RCC 7860 (cell line): ENCODE measurements at regions not wholly inside any gene's neighbourhood (a gene's known extent, or its start where the extent isn't known, plus 50 kb on each side); places are given as distances from the start of the nearest gene placed in this dataset.
"Not testable (repeated sequence)": the region's sequence is repeated elsewhere in the genome, so short reads cannot be mapped to it uniquely, and the experiment has no call there.

Experiments used
- DNase-seq: peaks from one replicate; pipeline ENCODE4 v3.0.0-alpha.2; 2015; ENCODE audit warnings: low spot score
- FAIRE-seq: peaks from 2 replicates; lab custom pipeline; 2012; peaks lifted over from hg19 to GRCh38; lab: Jason Lieb, UNC

DNA sequence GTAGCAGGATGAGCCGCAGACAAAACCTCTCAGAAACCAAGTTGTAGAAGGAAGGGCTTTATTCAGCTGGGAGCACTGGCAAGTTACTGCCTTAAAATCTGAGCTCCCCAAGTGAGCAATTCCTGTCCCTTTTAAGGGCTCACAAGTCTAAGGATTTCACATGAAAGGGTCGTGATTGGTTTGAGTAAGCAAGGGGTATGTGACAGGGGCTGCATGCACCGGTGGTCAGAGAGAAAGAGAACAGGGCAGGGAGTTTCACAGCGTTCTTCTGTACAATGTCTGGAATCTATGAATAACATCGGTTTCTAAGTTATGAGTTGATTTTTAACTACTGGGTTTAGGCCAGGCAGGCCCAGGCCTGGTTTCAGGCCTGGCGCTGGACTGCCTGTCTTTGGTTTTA, 660.3 kb upstream of the ATXN7L3B start:
- FAIRE-seq: not testable (repeated sequence)
- DNase-seq: peak; percentile 51

DNA sequence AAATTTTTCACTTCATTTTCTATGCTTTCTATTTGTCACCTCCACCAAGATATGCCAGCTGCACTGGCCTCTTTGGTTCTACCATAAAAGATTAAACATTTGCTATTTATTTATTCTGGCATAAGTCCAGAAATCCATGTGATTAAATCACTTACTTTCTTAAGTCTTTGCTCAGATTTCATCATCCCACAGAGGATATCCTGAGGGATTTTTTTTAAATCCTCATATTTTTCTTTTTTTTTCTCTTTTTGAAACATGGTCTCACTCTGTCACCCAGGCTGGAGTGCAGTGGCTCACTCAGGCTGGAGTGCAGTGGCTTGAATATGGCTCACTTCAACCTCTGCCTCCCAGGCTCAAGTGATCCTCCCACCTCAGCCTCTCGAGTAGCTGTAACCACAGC, 645.4 kb upstream of the ATXN7L3B start:
- DNase-seq (peak; percentile 5), FAIRE-seq (peak; percentile 62)

DNA sequence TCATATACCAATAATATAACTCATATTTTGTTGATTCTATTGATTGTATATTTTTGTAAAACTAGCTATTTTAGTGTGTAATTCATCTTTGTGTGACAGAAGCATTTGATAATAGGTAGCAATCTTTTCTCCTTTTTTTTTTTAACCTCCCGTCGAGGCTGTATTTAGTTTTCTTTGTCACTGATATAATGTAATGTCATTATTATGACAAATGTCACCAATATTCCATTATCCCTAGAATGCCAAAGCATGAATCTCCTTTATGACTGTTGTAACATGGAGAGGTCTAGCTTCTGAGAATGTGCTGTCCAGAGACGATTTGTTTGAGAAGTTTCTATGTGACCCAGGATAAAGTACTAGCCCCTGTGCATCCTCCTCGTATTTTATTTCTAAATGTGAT, 639.0 kb upstream of the ATXN7L3B start:
- DNase-seq: no peak
- no peak for FAIRE-seq

DNA sequence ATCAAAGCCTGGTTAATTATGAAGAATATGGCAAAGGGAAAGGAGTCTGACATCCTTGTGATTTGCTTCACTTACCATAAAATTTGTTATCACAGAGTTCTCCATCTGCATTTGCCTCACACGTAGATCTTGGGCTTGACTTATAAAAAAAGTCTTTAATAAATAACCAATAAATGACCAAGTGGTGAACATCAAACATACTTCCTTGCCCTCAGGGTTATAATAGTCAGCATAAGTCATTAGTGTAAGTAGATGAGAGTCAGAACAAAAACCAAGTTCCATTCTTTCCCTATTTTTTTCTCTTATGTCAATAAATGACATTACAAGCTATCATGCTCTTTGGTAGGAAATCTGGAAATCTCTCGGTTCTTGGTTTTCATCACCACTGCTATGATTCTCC, 635.4 kb upstream of the ATXN7L3B start:
- FAIRE-seq (peak; percentile 89), DNase-seq (peak; percentile 53)

DNA sequence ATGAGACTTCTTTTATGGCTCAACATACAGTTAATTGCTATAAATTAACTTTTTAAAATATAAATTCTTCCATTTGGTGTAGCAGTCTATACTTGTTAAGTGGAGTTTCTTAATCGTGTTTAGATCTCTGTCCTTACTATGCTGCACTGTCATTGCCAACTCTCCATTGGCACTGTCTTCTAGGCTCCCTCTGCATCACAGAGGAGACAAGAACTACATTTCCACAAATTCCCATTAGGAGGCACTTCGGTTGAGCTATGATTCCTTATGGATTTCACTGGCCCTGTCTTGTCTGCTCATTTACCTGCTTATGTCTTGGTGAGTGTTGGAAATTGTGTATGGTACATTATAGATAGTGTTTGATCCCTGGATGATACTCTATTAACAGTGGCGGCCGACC, 630.9 kb upstream of the ATXN7L3B start:
- no peak for FAIRE-seq
- no peak for DNase-seq

DNA sequence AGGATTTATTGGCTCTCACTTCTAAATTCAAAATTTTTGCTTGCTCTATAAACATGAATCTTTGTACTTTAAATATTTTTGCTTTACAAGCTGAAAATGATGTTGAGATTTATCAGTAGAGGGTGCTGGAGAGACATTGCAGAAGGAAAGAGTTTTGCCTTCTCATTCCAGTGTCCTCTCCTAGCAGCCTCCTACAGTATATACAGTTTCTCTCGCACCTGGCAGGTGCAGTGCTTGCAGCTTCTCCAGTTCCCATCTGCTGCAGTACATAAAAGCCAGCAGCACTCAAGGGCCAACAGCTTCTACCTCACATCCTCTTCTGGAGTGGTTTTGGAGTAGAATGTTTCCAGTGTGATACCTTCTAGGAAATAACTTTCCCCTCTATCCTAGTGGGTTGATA, 601.8 kb upstream of the ATXN7L3B start:
- DNase-seq: no peak

DNA sequence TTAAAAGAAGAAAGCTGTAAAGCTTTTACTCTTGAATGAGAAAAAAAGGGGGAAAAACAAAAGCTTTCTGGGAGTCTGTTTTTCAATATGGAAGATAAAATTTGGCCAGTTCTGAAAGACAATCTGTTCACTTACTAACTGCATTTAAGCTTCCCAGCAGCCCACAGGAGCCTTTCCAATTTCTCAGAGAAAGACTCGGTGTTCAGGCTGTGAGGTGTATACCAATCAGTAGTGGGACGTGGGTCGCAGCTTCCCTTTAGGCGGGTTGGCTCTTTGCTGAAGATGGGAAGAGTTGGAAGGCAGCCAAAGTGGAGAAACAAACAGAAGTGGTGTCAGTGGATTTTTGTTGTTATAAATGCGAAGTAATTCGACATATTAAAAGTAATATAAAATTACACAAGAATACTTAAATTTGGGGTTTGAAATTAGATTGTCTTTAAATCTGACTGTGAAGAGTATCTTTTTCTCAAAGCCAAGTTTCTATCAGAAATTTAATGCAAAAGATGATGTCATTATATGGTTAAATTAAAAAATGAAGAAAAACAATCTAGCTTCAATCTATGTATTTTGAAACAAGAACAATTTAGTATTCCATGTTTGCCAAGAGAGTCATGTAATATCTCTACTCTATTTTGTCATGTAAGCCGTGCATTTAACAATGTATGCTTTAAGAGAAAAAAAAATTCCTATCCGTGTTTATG, 590.2 kb upstream of the ATXN7L3B start:
- DNase-seq (no peak), FAIRE-seq (no peak)

More for the DNA sequence above, 601.8 kb upstream of the ATXN7L3B start:
- FAIRE-seq: no peak

DNA sequence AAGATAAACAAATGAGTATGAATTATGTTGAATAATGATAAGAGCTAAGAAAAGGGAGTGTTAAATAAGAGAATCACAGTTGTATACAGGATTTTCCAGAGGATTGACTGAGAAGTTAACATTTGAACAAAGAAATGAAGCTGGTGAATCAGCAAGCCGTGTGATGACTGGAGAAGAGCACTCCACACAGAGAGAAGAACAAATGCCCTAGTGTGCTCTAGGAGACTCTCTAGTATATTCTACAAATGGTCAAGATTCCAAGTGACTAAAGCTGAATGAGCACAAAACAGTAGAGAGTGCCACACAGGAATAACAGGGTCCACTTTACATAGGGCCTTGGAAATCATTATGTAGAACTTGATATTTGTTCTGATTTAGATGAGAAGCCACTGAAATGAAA, 587.1 kb upstream of the ATXN7L3B start:
- DNase-seq (no peak), FAIRE-seq (no peak)

DNA sequence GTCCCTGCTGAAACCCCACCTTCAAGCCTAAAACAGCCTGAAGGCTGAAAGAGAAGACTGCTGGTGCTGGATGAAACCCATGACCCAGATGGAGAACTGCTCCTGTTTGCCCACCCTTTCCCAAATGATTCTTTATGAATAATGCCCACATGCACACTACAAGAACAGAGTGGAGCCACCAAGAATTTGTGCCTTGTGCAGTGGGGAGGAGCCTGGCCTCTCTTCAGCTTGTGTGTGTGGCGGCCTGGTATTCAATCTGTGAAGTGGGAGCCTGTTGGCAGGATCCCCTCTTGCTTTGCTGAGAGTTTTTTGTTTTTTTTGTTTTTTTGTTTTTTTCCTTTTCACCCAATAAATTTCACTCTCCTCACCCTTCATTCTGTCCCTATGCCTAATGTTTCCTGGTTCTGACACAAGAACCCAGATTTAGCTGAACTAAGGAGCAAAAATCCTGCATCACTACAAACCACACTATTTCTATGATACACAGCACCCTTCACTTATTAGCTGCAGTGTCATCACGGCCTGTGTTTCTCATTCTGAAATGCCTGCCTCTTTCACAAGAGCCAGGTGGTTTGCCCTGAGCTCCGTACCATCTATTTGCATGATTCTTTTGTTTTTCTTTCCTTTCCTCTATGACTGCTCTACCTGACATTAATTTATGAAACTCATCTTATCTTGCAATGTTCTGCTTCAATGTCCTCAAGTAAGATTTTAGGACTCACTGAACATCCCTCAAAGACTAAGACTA, 585.5 kb upstream of the ATXN7L3B start:
- DNase-seq: no peak
- FAIRE-seq: no peak

DNA sequence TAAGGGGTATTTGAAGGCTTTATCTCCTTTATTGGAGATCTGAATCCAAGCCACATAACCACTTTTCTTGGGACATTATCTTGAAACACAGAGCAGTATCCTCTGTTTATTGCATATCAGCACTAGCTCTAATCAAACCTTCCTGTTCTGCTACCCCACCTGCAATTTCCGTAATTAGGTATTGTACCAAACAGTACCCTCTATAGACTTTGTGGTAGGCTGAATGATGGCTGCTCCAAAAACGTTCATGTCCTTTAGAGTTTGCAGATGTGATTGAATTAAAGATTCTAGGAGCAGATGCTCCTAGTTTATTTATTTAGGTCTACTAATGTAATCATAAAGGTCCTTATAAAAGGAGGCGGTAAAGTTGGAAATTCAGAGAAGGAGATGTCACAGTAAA, 573.0 kb upstream of the ATXN7L3B start:
- FAIRE-seq (no peak), DNase-seq (no peak)

DNA sequence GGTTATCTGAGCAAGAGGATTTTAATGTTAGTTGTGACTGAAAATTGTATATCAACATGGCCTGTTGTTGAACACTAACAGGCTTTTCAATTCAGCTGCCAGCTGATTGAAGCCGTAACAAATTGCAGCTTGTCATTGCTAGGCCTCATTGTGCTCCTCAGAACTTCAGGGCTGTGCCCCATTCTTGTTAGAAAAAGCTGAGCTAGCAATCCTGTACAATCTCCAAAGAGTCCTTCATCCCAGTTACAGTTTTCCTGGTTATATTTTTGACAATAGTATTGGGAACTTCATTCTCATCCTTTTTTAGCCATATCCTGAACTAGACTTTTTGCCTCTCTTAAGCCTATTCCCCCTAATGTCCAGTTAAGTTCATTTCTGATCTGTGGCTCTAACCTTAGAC, 564.1 kb upstream of the ATXN7L3B start:
- FAIRE-seq: no peak
- DNase-seq: no peak

DNA sequence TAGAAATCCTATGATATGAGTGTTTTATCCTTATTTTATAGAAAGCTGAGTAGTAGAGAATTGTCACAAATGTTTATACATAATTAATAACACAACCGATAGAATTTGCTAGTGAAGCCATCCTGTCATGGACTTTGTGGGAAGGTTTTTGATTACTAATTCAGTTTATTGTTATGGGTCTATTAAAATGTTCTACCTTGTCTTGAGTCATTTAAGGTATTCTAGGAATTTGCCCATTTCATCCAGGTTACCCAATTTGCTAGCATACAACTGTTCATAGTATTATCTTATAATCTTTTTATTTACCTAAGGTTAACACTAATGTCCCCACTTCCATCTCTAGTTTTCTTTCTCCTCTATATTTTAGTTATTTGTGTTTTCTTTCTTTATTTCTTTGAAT, 553.1 kb upstream of the ATXN7L3B start:
- DNase-seq: no peak

DNA sequence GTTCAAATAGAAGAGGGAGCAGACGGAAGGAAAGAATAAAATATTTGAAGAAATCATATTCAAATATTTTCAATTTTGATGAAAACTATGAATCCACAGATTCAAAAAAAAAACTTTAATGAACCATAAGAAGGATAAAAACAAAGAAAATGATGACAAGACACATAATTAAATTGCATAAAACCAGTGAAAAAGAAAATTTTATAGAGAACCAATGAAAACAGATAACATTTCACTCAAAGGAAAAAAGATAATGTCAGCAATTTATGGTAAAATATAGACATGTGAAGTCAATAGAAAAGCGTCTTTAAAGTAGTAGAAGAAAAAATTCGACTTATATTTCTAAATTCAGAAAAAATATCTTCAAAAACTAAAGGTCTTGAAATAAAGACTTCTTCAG, 546.5 kb upstream of the ATXN7L3B start:
- no peak for DNase-seq
- no peak for FAIRE-seq

More for the DNA sequence above, 553.1 kb upstream of the ATXN7L3B start:
- no peak for FAIRE-seq

DNA sequence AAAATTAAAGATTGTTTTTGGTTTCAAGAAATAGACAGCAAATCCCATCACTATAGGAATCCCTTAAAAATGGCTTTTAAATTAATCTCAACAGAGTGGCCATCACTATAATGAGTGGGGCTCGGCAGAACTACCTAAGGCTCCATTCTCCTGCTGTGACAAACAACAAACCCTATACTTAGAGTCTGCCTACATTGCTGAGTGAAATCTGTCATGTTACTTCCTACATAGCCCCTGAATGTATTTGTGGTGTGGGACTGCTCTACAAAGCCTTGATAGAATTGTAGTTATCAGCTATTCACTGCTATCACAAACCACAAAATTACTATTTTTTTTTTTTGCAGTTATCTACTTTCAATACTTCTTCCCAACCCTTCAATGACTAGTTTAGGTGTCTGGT, 538.7 kb upstream of the ATXN7L3B start:
- DNase-seq (no peak), FAIRE-seq (no peak)

DNA sequence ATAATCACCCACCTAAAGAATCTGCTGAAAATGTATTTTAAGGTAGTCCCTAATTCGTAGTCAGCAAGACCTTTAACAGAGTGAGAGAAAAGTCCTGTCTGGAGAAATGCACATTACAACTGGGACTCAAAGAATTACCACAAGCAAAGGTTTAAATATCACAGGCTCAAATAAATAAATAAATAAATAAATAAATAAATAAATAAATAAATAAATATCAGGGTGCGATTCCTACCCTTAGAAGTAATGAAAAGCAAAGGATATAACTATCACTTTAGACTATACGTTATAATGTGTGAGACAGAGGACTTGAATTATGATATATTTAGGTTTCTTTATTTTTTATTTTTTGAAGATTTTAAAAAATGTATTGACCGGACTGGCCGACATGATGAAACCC, 522.5 kb upstream of the ATXN7L3B start:
- no peak for FAIRE-seq
- DNase-seq: no peak

DNA sequence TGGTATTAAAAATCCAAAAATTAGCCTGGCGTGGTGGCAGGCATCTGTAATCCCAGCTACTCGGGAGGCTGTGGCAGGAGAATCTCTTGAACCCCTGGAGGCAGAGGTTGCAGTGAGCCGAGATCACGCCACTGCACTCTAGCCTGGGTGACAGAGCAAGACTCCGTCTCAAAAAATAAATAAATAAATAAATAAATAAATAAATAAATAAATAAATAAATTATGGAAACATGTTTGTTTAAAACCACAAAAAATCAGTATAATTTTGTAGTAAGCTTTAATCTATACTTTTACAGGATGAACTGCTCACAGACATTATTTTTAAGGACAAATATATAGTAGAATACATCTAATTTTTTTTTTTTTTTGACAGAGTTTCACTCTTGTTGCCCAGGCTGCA, 521.3 kb upstream of the ATXN7L3B start:
- not testable (repeated sequence) for FAIRE-seq, DNase-seq

DNA sequence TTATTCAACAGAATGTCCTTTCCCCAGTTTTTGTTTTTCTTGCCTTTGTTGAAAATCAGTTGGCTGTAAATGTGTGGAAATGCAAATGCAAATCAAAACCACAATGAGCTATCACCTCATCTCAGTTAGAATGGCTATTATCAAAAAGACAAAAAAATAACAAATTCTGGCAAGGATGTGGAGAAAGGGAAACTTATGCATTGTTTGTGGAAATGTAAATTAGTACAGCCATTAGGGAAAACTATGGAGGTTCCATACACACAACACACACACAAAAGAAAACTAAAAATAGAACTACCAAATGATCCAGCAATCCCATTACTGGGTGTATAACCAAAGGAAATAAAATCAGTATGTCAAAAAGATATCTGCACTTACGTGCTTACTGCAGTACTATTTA, 518.8 kb upstream of the ATXN7L3B start:
- no peak for FAIRE-seq

DNA sequence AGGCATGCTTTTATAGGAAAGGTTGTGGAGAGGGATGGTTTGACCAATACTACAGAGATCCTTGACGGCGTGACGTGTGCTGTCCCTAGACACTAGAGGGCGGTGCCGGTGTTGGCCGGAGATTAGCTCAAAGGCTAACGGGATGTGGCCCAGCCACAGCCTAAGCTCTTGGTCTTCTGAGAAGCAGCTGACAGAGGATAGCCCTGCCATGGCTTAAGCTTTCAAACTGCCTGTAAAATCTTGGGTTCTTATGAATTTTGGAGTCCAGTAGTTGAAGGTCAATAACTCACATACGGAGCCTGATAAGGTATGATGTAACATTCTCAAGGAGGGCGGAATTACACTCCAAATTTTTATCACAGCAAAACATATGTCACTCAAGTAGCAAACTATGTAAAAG, 515.7 kb upstream of the ATXN7L3B start:
- FAIRE-seq (no peak), DNase-seq (peak; percentile 39)

More for the DNA sequence above, 518.8 kb upstream of the ATXN7L3B start:
- no peak for DNase-seq

DNA sequence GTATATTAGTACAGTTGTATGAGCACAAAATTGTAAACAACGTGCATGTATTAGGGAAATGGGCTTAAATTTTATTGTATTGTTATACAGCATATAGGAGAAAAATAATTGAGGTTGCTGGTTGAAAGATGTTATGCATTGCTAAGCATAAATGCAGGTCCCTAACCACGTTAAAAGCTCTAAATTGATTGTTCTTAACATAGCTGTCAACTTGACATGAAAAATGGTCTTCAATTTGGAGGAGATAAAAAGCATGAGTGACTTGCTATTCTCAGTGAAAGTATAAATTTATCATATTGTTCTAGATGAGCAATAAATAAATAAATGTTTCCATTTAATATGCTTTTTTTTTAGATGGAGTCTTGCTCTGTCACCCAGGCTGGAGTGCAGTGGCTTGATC, 506.6 kb upstream of the ATXN7L3B start:
- DNase-seq (no peak), FAIRE-seq (no peak)

DNA sequence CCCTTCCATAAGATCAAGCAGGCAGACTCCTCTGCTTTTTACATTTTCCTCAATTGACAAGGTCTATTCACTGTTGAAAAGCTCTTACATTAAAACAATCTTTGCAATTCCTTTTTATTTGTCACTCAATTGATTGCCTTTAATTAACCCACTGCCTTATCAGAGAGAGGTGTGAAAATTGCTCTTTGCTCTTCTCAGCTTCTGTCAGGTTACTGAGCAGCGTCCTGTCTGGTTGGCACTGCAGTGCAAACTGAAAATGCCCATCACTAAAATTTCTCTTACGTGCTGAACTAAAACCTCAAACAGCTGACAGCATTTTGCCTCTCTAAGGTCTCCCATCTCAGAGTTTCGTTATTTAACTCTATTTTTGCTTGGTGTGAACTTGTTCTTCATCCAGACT, 504.1 kb upstream of the ATXN7L3B start:
- no peak for FAIRE-seq
- DNase-seq: no peak

DNA sequence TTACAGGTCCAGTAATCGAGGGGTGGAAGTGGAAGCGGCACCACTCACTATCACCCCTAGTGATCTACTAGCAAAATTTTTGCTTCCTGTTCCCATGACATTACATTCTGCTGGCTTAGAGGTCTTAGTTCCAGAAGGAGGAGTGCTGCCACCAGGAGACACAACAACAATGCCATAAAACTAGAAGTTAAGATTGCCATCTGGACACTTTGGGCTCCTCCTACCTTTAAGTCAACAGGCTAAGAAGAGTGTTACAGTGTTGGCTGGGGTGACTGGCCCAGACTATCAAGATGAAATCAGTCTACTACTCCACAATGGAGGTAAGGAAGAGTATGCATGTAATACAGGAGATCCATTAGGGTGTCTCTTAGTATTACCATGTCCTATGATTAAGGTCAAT, 498.5 kb upstream of the ATXN7L3B start:
- DNase-seq, FAIRE-seq: not testable (repeated sequence)

DNA sequence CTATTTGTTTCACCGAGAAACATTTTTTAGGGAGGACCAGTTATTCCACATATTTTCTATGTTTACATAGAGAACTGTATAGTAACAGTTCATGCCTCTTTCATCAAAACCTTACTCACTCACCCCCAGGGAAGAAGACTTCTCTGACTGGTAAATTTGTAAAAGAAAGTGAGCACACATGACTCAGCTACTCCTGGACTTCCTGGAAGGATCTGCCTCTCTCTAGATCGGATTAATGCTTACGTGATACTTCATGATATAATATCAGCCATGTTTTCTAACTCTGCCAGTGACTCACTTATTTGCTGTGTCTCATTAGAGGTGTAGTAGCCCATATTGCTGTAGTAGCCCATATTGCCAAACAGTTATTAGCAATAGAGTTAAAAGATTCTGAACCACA, 494.3 kb upstream of the ATXN7L3B start:
- DNase-seq (peak; percentile 72), FAIRE-seq (no peak)
